Colonic mucosa (tissue), 4 donors: ENCODE measurements at regions not wholly inside any gene's neighbourhood (a gene's known extent, or its start where the extent isn't known, plus 50 kb on each side); places are given as distances from the start of the nearest gene placed in this dataset.

ENCODE experiments used
- DNase-seq: peaks from one replicate; pipeline ENCODE4 v3.0.0-alpha.2; 2020
- H3K27ac ChIP-seq: fragments of 200-600 bp; one replicate; pipeline ENCODE4 v1.8.0; 2021
- H3K27me3 ChIP-seq: fragments of 200-600 bp; one replicate; pipeline ENCODE4 v1.8.0; 2021
- H3K36me3 ChIP-seq: fragments of 200-600 bp; one replicate; pipeline ENCODE4 v1.8.0; 2021
- H3K4me1 ChIP-seq: fragments of 200-600 bp; one replicate; pipeline ENCODE4 v1.8.0; 2021; ENCODE audit warnings: mild to moderate bottlenecking
- H3K4me3 ChIP-seq: fragments of 200-600 bp; one replicate; pipeline ENCODE4 v1.8.0; 2021
- H3K9ac ChIP-seq, 2 donors: one replicate each; pipeline ENCODE4 v1.7.0; 2013; ENCODE audit warnings: control low read depth in 2 of 2, low read depth in 2 of 2, low read length in 2 of 2
- H3K9me3 ChIP-seq: fragments of 200-600 bp; one replicate; pipeline ENCODE4 v1.8.0; 2021
- CTCF ChIP-seq: fragments of 200-600 bp; IDR thresholded peaks from one replicate; pipeline ENCODE4 v1.8.0; 2022; ENCODE audit warnings: antibody characterized with exemption, mild to moderate bottlenecking
- intact Hi-C: fragments of 100-400 bp; cut with DNase I; formaldehyde crosslinking; loops from one replicate; pipeline ENCODE4 v1.14.1; 2022
- donor health status: healthy.
- donor health status: DM: no; HTN: no; CAD: no.
- donor health status: DM: no; HTN: no; CAD: no.

- no peaks in the 10 kb centered on the region for H3K27me3 ChIP-seq
- intact Hi-C loops, result no loop called here
- TF ChIP-seq CTCF, result no peak
- no peaks in the 10 kb centered on the region for H3K36me3 ChIP-seq
- H3K4me1 ChIP-seq, result no peaks in the 10 kb centered on the region
- no peak for DNase-seq
- no peak overlapping the region for H3K27ac ChIP-seq
- no peaks in the 10 kb centered on the region for H3K9me3 ChIP-seq
- H3K9ac ChIP-seq, result no peak overlapping the region
- H3K4me3 ChIP-seq, result no peak overlapping the region
Observed at GRCh38 chr14:65910108-65910786, 497.7 kb downstream of the FUT8 start.

- Histone ChIP-seq H3K27ac (no peak overlapping the region), H3K4me3 (no peak overlapping the region), H3K27me3 (no peaks in the 10 kb centered on the region), H3K9ac (no peak overlapping the region), H3K36me3 (no peaks in the 10 kb centered on the region), H3K9me3 (no peaks in the 10 kb centered on the region), H3K4me1 (no peaks in the 10 kb centered on the region)
- TF ChIP-seq CTCF, result no peak
- intact Hi-C loops, result no loop called here
- DNase-seq, result no peak
Observed at GRCh38 chr14:65915125-65915524, 502.6 kb downstream of the FUT8 start.

- no peak for DNase-seq
- no peaks in the 10 kb centered on the region for H3K9me3 ChIP-seq
- TF ChIP-seq CTCF, result no peak
- H3K4me3 ChIP-seq, result no peak overlapping the region
- no peaks in the 10 kb centered on the region for H3K36me3 ChIP-seq
- H3K4me1 ChIP-seq, result no peaks in the 10 kb centered on the region
- no peaks in the 10 kb centered on the region for H3K27me3 ChIP-seq
- no peak overlapping the region for H3K27ac ChIP-seq
- intact Hi-C loops, result no loop called here
- no peak overlapping the region for H3K9ac ChIP-seq
Observed at GRCh38 chr14:65916055-65916454, 503.5 kb downstream of the FUT8 start.

GRCh38 chr14:65920996-65921395 is 508.5 kb downstream of the FUT8 start:
- H3K9ac ChIP-seq, result no peak overlapping the region
- no peaks in the 10 kb centered on the region for H3K4me1 ChIP-seq
- no peak overlapping the region for H3K4me3 ChIP-seq
- no peaks in the 10 kb centered on the region for H3K36me3 ChIP-seq
- no peaks in the 10 kb centered on the region for H3K9me3 ChIP-seq
- no peaks in the 10 kb centered on the region for H3K27me3 ChIP-seq
- intact Hi-C loops, result no loop called here
- no peak for DNase-seq
- H3K27ac ChIP-seq, result no peak overlapping the region
- no peak for TF ChIP-seq CTCF

GRCh38 chr14:65922142-65922541 is 509.6 kb downstream of the FUT8 start:
- TF ChIP-seq CTCF, result no peak
- Histone ChIP-seq H3K27me3 (no peaks in the 10 kb centered on the region), H3K27ac (no peak overlapping the region), H3K4me3 (no peak overlapping the region), H3K9ac (no peak overlapping the region), H3K9me3 (no peaks in the 10 kb centered on the region), H3K36me3 (no peaks in the 10 kb centered on the region), H3K4me1 (no peaks in the 10 kb centered on the region)
- intact Hi-C loops, result no loop called here
- no peak for DNase-seq
